Right ventricle myocardium inferior (tissue), 1 donor: ENCODE measurements at regions not wholly inside any gene's neighbourhood (a gene's known extent, or its start where the extent isn't known, plus 50 kb on each side); places are given as distances from the start of the nearest gene placed in this dataset.

Experiments used
- ATAC-seq: fragments of 200-7000 bp; cut with Tn5 transposase; one replicate; pipeline ENCODE4 v1.9.1; 2020; ENCODE audit warnings: mild to moderate bottlenecking, moderate library complexity
- DNase-seq: peaks from one replicate; pipeline ENCODE4 v3.0.0; 2021; ENCODE audit errors: missing footprints
- intact Hi-C: fragments of 100-400 bp; cut with DNase I; formaldehyde crosslinking; loops from one replicate; pipeline ENCODE4 v1.11.0; 2022
- donor health status: DM: no; HTN: yes; CAD: no; lungs with severe emphysema.

DNA sequence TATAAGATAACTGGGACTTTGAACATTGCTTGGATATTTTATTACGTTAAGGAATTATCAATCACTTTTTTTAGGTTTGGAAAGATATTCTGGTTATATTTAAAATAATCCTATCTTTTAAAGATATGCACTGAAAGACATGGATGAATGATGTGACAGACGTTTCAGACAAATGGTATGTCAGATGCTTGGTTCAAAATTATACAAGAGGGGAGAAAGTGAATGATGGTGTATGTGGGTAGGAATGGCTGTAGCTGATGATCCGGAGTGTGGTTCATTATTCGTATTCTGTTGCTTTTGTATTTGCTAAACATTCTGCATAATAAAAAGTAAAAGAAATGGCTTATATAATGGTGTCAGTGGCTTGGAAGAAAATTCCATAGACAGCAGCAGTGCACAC is 51.0 kb upstream of the SNRPB2 start:
- DNase-seq (no peak), ATAC-seq (no peak)
- intact Hi-C loops: no loop called here

DNA sequence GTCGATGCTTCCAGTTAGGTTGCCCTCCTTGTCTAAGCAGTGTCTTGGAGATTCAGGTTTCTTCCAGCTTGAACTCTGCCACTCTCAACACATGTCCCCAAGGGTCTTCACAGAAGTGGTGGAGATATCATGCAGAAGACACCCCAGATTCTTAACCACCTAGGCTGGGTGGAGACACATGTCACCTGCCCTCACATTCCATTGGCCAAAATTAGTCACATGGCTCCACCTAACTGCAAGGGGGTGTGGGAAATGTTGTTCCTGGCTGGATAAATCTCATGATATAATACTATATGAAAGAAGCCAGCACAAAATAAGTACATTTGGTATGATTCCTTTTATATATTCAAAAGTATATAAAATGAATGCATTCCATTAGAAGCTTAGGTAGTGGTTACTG is 52.9 kb upstream of the SNRPB2 start:
- ATAC-seq (no peak), DNase-seq (no peak)
- intact Hi-C loops: no loop called here

DNA sequence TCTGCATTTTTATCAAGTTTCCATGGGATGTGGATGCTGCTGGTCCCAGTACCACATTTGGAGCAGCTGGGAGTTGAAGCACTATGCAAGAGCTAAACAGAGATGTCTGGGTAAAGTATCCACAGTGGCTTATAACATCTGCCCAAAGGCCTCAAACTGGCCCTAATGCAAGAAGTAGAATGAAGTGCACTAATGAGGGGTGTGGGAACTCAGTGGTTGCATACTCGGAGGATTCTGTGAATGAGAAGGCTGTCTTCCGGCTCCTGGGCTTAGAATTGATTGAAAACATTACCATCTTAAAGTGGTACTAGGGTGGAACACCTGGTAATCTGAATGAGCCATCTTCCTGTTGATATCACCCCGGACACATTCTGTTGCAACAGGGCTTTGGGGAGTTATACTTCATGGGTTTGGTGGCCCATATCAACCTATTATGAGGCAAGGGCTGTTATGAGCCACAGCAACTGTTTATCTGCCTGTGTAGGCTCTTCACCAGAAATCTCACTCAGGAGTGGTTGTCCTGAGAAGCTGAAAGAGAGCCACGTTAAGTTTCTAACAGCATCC is 54.7 kb upstream of the SNRPB2 start:
- intact Hi-C loops: no loop called here
- no peak for DNase-seq
- ATAC-seq: no peak

DNA sequence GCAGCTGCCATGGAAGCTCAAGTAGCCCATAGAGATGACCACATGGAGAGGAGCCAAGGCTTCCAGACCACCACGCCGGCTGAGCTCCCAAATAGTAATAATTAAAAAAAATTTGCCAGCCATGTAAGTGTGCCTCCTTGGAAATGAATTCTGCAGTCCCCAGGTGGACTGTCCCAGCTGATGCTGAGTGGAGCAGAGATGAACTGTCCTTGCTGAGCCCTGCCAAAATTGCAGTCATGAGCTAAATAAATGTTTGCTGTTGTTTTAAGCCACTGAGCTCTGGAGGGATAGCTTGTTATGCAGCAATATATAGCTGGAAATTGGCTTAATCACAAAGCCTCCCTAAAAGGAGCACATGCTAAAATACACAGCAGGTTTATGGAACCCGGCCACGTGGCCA is 55.6 kb upstream of the SNRPB2 start:
- no peak for ATAC-seq
- intact Hi-C loops: no loop called here
- DNase-seq: no peak

DNA sequence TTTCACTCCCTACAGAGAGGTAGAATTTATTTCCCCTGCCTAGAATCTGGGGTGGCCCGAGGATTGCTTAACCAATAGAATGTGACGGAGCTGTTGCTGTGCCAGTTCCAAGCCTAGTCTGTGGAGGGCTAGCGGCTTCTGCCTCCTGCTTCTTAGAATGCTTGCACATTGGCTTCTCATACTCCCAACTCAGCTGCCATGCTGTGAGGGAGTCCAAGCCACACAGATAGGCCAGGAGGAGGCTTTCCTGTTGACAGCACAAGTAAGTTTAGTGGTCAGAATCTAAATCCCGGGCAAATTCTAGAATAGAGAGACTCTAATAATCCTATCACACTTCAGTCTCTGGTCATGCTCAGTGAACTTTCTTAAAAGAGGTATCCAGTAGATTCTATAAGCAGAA is 57.5 kb upstream of the SNRPB2 start:
- ATAC-seq (no peak), DNase-seq (no peak)
- intact Hi-C loops: no loop called here

DNA sequence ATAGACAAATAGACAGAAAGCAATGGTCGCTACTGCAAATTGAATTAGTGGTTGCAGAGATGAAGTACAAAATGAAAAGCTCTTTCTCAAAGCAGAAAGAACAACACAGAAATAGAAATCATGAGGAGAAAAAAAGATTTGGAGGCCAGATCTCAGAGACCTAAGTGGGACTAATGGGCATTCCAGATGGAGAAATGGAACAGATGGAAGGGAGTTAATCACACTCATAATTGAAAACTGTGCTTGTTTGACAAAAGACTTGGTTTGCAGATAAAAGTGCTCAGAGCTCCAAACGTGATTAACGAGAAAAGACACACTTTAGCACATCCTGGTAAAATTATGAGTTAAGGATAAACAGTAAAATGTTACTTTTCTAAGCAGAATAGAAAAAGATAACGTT is 58.1 kb upstream of the SNRPB2 start:
- DNase-seq: no peak
- intact Hi-C loops: no loop called here

DNA sequence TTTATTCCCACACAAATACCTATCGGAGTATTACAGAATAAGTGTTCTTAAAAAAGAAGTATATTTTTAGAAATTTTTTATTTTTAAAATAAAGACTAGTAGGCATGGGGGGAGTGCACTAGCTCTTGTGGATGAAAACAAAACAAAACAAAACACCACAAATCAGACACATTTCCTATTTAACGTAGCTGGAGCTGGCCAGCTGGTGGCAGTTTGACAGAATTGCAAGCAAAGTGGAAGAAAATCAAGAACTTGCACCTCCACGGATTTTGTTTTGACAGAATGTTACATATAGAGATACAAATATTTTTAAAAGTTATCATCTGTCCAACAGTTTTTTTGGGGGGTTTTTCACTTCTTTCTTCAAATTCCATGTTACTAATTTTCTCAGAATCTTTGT is 63.6 kb upstream of the SNRPB2 start:
- ATAC-seq (no peak), DNase-seq (no peak)
- intact Hi-C loops: no loop called here

More for the DNA sequence above, 58.1 kb upstream of the SNRPB2 start:
- no peak for ATAC-seq

DNA sequence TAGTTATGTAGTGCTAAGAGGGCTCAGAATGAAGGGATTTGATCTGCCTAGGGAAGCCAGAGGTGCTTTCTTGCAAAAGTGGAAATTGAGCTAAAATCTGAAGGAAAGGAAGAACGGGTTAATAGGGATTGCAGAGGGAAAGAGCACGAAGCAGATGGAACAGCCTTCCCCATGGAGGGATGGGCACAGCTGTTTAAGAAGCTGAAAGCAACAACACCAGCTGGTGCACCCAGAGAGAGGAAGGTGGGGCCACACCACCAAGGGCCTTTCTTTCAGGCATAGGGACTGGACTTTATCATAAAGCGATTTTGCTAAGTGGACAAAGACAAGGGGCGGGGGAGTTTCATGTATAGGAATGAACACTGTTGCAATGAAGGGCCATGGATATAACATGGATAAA is 65.8 kb upstream of the SNRPB2 start:
- intact Hi-C loops: loop anchor here (5.0 kb wide), 1 partner anchor 1132 kb away; no protein-coding TSS in a partner anchor
- ATAC-seq (no peak), DNase-seq (no peak)

DNA sequence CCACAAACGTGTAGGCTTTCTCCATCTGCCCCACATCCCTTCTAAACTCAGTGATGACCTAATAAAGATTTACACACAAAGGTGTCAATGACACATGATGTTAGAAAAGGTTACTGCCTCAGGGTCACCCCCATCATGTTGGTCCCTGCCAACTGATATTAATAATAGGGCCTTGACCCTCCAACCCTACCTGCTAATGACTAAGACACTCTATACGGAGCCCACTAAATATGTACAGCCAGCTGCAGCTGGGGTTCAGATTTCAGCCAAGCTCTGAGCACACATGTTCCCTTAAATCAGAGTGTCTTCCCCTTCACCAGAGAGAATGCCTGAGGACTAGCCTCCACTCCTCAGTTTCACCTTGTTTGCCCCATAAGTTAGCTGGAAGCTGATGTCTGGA is 67.4 kb upstream of the SNRPB2 start:
- DNase-seq: no peak
- intact Hi-C loops: loop anchor here (5.0 kb wide), 1 partner anchor 1130 kb away; no protein-coding TSS in a partner anchor
- no peak for ATAC-seq

DNA sequence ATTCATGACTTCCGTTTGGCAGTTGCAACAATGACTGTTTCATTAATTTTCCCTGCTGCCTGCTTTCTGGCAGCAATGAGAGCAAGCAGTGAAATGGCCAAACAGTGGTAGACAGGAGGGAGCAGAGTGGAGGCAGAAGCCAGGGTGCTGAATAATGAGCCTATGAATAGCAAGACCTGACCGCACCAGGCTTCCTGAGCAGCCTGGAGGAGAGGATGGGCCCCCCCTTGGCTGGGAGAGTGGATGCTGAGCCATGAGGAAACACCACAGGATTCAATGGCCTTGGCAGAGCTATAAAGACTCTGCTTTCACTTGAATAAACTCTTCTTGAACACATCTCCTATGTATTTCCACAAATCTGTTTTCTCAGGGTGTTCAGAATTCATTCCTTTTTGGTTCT is 68.1 kb upstream of the SNRPB2 start:
- DNase-seq (no peak), ATAC-seq (no peak)
- intact Hi-C loops: loop anchor here (5.0 kb wide), 1 partner anchor 1129 kb away; no protein-coding TSS in a partner anchor

DNA sequence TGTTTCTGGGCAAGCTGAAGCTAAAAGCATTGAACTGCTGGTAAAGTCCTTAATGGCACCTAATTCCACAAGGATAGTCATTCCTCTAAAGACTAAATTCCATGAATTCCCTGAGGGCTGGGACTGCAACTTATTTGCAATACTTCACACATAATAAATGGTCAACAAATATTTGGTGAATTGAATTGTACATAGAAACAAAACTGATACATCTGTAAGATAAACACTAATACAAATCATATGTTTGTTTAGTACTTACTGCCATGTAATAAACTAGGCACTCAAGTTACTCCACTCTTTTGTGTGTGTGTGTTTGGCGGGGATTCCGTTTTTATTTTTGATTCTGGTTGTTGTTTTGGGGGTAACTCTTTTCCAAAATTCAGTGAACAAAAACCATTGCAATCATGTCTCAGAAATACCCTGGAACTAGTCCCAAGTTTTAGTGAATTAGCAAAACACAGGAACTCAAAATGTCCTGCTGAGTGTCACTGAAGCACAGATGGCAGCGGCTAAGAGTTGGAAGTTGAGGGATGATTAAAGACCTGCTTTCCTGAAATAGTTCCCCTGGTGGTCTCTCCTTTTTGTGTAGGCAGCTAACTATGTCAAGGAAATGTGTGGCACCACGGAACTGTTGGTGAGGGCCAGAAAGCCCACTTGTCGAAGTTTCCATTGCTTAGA is 74.8 kb upstream of the SNRPB2 start:
- ATAC-seq: no peak
- no peak for DNase-seq
- intact Hi-C loops: no loop called here

DNA sequence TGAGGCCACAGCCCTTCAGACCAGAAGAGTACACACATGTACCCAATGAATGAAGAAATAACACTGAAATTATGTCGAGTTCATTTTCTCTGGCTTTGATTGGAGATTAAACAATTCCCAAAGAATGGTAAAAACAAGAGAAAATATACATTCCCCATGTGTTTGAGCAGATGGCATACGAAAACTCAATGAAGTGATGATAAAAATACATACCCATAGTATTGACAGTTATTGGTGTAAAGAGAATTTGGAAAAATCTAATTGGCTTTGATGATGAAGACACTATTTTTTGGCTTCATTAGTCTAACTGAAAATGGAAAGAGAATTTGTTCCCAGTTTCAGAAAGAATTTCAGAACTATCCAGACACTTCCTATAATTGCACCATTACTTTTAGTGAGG is 76.6 kb upstream of the SNRPB2 start:
- DNase-seq: no peak
- ATAC-seq: no peak

DNA sequence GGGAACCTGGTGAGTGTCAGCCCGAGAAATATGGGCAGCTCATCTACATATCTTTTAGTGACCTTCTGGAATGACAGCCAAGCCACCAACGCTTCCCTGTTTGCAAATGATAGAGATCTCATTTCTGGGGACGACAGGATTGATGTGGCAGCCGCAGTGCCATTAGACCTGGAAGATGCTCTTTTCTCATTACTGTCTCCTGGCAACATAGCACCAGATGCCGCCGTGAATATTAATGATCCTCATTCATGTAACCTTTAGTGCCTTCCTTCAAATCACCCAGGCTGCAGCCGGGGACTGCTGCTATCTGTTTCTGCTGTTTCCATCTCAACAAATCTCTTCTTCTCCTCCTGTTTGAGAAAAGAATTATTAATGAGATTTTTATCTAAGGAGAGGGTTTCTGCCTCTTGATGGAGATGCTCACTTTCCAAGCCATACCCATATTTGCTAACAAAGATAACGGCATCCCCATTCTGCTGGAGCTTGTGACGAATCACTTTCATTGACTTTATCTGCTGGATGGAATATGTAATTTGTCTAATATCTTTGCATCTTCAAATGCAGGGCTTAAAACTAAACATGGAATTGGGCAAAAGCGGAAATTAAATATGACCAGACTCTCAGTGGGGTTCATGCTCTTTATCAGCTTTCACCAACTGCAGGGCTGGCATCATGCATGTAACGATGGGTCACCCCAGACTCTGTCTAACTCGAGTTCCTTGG is 74.8 kb upstream of the KIF16B start:
- DNase-seq (no peak), ATAC-seq (no peak)
- intact Hi-C loops: no loop called here

More for the DNA sequence above, 76.6 kb upstream of the SNRPB2 start:
- intact Hi-C loops: no loop called here

DNA sequence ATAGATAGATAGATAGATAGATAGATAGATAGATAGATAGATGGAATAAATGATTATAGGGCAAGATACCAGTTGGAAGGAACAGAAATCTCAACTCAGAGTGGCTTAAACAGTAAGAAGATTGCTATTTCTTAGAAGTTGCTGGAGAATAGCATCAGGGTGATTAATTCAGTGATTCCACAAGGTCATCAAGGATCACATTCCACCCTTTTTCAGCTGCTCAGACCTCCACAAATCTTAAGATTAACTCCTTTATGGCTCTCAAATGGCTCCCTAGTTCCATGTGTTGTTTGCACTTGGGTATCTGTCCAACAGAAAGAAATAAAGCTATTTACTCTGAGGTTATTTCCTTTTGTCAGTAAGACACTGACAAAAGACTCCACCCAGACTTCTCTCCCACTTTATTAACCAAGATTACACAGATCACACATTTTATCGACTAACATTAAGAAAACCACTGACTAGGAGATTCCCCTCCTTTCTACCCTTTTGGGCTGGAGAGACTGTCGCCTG is 68.3 kb upstream of the KIF16B start:
- ATAC-seq: no peak
- no peak for DNase-seq
- intact Hi-C loops: no loop called here

DNA sequence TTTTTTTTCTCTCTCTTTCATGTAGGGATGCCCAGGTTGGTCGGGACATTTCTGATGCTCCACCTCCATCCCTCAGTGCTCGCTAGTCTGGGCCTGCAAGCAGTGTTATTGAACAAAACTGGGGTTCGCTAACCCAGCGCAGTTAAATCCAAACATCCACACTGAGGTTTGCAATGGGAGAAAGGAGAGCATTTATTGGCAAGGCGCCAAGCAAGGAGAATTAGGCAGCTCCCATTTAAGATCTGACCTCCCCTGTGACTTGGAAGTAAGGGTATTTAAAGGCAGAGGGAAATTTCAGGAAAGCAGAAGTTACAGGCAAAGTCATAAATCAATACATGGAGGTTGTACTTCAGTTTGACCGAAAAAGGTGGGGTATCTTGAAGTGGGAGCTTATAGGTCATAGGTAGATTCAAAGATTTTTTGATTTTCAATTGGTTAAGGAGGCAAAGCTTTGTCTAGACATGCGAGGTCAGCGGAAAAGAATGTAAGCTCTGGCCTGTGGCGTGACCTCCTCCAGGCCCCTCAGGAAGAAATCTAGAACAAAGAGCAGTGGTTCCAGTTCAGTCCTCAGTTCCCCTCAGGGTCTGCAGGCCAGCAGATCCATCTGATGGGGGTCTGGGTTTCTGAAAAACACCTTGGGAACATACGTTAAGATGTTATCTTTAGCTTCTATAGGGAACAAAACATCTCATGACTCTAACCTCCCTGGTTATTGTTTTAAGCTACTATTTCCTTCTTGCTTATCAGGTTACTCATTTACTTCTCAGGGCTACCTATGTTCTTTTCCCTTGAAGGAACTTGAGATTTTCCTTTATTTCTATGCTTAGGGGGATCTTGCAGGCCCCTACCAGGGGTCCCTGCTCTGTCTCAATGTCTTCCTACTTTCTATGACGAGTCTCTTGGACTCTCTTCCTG is 66.0 kb upstream of the KIF16B start:
- DNase-seq (no peak), ATAC-seq (no peak)
- intact Hi-C loops: no loop called here

DNA sequence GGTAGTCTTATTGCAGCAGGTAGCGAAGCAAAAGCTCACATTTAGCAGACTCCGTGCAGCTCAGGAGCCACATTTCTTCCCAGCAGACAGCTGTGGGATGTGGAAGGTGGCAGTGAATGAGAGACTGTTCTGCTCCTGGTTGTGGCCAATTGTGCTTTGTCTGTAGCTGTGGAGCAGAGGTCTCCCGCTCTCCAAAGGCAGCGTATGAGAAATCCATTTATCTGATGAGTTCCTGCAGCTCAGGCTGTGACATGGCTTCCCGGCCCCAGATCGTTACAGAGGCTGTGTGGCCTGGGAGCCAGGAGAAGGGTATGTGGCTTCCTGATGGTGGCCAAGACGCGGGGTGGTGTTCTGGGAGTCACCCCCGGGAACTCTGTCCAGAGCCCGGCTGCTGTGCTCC is 64.5 kb upstream of the KIF16B start:
- DNase-seq: no peak
- no peak for ATAC-seq
- intact Hi-C loops: no loop called here

DNA sequence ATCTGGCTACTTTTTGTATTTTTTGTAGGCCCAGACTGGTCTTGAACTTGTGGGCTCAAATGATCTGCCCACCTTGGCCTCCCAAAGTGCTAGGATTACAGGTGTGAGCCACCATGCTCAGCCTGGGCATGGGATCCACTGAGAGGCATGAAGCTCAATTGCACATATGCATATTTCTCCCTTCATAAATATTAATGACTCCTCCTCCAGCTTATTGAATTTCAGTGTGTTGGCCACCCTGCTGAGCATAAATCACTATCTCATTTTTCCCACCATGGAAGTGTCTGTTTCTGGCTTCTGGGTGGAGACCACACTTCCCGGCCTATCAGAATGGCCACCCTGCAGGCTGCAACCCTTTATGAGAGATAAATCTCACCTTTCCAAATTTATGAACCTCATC is 53.6 kb upstream of the KIF16B start:
- intact Hi-C loops: no loop called here
- no peak for ATAC-seq
- no peak for DNase-seq

DNA sequence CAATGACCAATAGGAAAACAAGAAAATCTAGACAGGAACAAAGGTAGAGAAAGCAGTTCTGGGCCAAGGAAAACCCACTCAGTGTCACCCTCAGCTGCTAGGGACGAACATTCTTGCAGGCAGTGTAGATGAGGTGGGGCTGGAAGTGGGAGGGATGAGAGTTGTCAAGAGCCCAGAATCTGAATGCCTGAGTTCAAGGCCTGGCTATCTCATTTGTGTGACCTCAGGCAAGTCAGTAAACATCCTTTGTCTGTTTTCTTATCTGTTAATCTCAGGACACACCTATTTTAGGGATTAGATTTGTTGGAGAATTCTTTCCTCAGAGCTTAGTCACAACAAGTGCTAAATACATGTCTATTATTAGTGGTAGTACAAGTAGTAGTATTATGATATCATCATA is 50.9 kb upstream of the KIF16B start:
- ATAC-seq (no peak), DNase-seq (no peak)
- intact Hi-C loops: no loop called here
